Kidney (tissue), 13 donors: ENCODE measurements at regions not wholly inside any gene's neighbourhood (a gene's known extent, or its start where the extent isn't known, plus 50 kb on each side); places are given as distances from the start of the nearest gene placed in this dataset.
A peak's percentile ranks its signal among the peaks of the same experiment; 100 is the strongest.
"Not testable (repeated sequence)": the region's sequence is repeated elsewhere in the genome, so short reads cannot be mapped to it uniquely, and the experiment has no call there.

Source experiments
- DNase-seq, 5 donors: peaks; one replicate each; pipeline ENCODE4 v3.0.0-alpha.2; 2013 to 2020
- FAIRE-seq: peaks from 2 replicates; lab custom pipeline; 2012; peaks lifted over from hg19 to GRCh38; lab: Jason Lieb, UNC
- H3K27ac ChIP-seq, 2 donors: one replicate each; pipeline ENCODE4 v1.7.0; 2013; ENCODE audit warnings: low read depth in 2 of 2, low read length in 2 of 2, inconsistent platforms in 1 of 2
- H3K27me3 ChIP-seq: one replicate; pipeline ENCODE4 v1.7.1; 2013; ENCODE audit warnings: low read length, inconsistent platforms; ENCODE audit not compliant: control insufficient read depth, insufficient read depth
- H3K36me3 ChIP-seq, 3 donors: one replicate each; pipeline versions ENCODE4 v1.7.0 to v1.7.1; 2013; ENCODE audit warnings: low read length in 3 of 3, control low read depth in 1 of 3, inconsistent platforms in 1 of 3; ENCODE audit not compliant: insufficient read depth in 3 of 3, control insufficient read depth in 2 of 3
- H3K4me1 ChIP-seq, 3 donors: one replicate each; pipeline versions ENCODE4 v1.7.0 to v1.7.1; 2013; ENCODE audit warnings: low read length in 3 of 3, inconsistent platforms in 1 of 3, low read depth in 1 of 3; ENCODE audit not compliant: control insufficient read depth in 2 of 3, insufficient read depth in 2 of 3
- H3K4me3 ChIP-seq, 3 donors: one replicate each; pipeline versions ENCODE4 v1.7.0 to v1.8.1; 2013; ENCODE audit warnings: low read length in 3 of 3, control low read depth in 1 of 3, inconsistent platforms in 1 of 3
- H3K9ac ChIP-seq, 3 donors: one replicate each; pipeline versions ENCODE4 v1.7.0 to v1.7.1; 2013; ENCODE audit warnings: low read length in 3 of 3, control low read depth in 1 of 3, inconsistent platforms in 1 of 3
- H3K9me3 ChIP-seq, 3 donors: one replicate each; pipeline versions ENCODE4 v1.7.0 to v1.7.1; 2013; ENCODE audit warnings: low read length in 3 of 3, control low read depth in 1 of 3, inconsistent platforms in 1 of 3; ENCODE audit not compliant: control insufficient read depth in 2 of 3, insufficient read depth in 1 of 3
- CTCF ChIP-seq: IDR thresholded peaks from 3 replicates; pipeline ENCODE4 v1.5.1; 2012; ENCODE audit warnings: mild to moderate bottlenecking, moderate library complexity, borderline replicate concordance; ENCODE audit not compliant: insufficient read depth; ENCODE audit errors: extremely low read depth
- intact Hi-C: fragments of 100-400 bp; cut with DNase I; formaldehyde crosslinking; loops from one replicate; pipeline ENCODE4 v1.11.1; 2022
- donor health status: control.
- donor health status: control.
- donor health status: control.
- donor health status: control.
- donor health status: control.
- donor health status: DM: yes; HTN: yes; CAD: no.
- donor health status: Normal renal cell carcinoma (clear cell type).

- H3K4me3 ChIP-seq, result no peak overlapping the region
- FAIRE-seq, result no peak
- TF ChIP-seq CTCF, result no peak
- no peak overlapping the region for H3K9ac ChIP-seq
- H3K9me3 ChIP-seq, result no peaks in the 10 kb centered on the region
- intact Hi-C loops, result no loop called here
- H3K4me1 ChIP-seq, result no peaks in the 10 kb centered on the region
- H3K36me3 ChIP-seq, result no peaks in the 10 kb centered on the region
- H3K27me3 ChIP-seq, result no peaks in the 10 kb centered on the region
- DNase-seq, result no peak
- H3K27ac ChIP-seq, result no peak overlapping the region
Measured at GRCh38 chr12:9464408-9464807, 143.3 kb downstream of the KLRB1 start.

GRCh38 chr12:9455516-9455915, 152.2 kb downstream of the KLRB1 start:
- H3K27ac ChIP-seq, H3K4me3 ChIP-seq, H3K9me3 ChIP-seq, H3K4me1 ChIP-seq, intact Hi-C loops, H3K27me3 ChIP-seq, FAIRE-seq, H3K36me3 ChIP-seq, H3K9ac ChIP-seq: not testable (repeated sequence)
- peak in 1 of 5 donors; percentile 37 for DNase-seq

- FAIRE-seq, H3K9me3 ChIP-seq, H3K4me1 ChIP-seq, H3K36me3 ChIP-seq, intact Hi-C loops, H3K9ac ChIP-seq, H3K27me3 ChIP-seq, DNase-seq, H3K27ac ChIP-seq, H3K4me3 ChIP-seq: not testable (repeated sequence)
Measured at GRCh38 chr12:9454021-9454420, 153.7 kb downstream of the KLRB1 start.

- H3K4me1 ChIP-seq, DNase-seq, H3K27ac ChIP-seq, H3K4me3 ChIP-seq, H3K9me3 ChIP-seq, intact Hi-C loops, FAIRE-seq, H3K9ac ChIP-seq, H3K27me3 ChIP-seq, H3K36me3 ChIP-seq: not testable (repeated sequence)
Measured at GRCh38 chr12:9450127-9450567, 157.6 kb downstream of the KLRB1 start.

- H3K9ac ChIP-seq, H3K27me3 ChIP-seq, H3K9me3 ChIP-seq, FAIRE-seq, intact Hi-C loops, H3K4me1 ChIP-seq, H3K27ac ChIP-seq, DNase-seq, H3K4me3 ChIP-seq, H3K36me3 ChIP-seq: not testable (repeated sequence)
Measured at GRCh38 chr12:9449657-9450126, 158.0 kb downstream of the KLRB1 start.
